Tibial artery (tissue), 4 donors: ENCODE measurements at regions not wholly inside any gene's neighbourhood (a gene's known extent, or its start where the extent isn't known, plus 50 kb on each side); places are given as distances from the start of the nearest gene placed in this dataset.
"Not testable (repeated sequence)": the region's sequence is repeated elsewhere in the genome, so short reads cannot be mapped to it uniquely, and the experiment has no call there.

Source experiments
- DNase-seq, 2 donors: peaks; one replicate each; pipeline ENCODE4 v3.0.0-alpha.2; 2019
- H3K27ac ChIP-seq, 2 donors: fragments of 200-600 bp; sonication (generic) in 1 of 2; 1 replicate in 1 of 2; 2 replicates in 1 of 2; pipeline ENCODE4 v1.5.1; 2018 to 2019; ENCODE audit warnings: mild to moderate bottlenecking in 1 of 2
- H3K27me3 ChIP-seq, 2 donors: fragments of 200-600 bp; sonication (generic) in 1 of 2; one replicate each; pipeline versions ENCODE4 v1.5.1 to v1.6.0; 2016 to 2019
- H3K36me3 ChIP-seq, 3 donors: fragments of 200-600 bp; sonication (generic) in 2 of 3; one replicate each; pipeline ENCODE4 v1.5.1; 2016 to 2019; ENCODE audit warnings: mild to moderate bottlenecking in 2 of 3
- H3K4me1 ChIP-seq, 4 donors: fragments of 200-600 bp; sonication (generic) in 2 of 4; 1 replicate in 3 of 4; 2 replicates in 1 of 4; pipeline ENCODE4 v1.5.1; 2016 to 2019
- H3K4me3 ChIP-seq, 2 donors: fragments of 200-600 bp; sonication (generic) in 1 of 2; 1 replicate in 1 of 2; 2 replicates in 1 of 2; pipeline ENCODE4 v1.5.1; 2018 to 2019; ENCODE audit warnings: mild to moderate bottlenecking in 2 of 2
- H3K9me3 ChIP-seq, 3 donors: fragments of 200-600 bp; sonication (generic) in 1 of 3; one replicate each; pipeline ENCODE4 v1.5.1; 2016 to 2019
- CTCF ChIP-seq, 2 experiments: fragments of 200-600 bp in 1 of 2; fragments of 450-650 bp in 1 of 2; IDR thresholded peaks; one replicate each; pipeline ENCODE4 v1.5.1; 2017 to 2019; ENCODE audit warnings: antibody characterized with exemption in 2 of 2, mild to moderate bottlenecking in 1 of 2, moderate library complexity in 1 of 2
- intact Hi-C: fragments of 100-400 bp; cut with DNase I; formaldehyde crosslinking; loops from one replicate; pipeline ENCODE4 v1.15.0; 2023; ENCODE audit warnings: low total_unique reads

GRCh38 chr19:27419217-27419616 lies 1793.7 kb downstream of the UQCRFS1 start:
- H3K4me1 ChIP-seq, DNase-seq, H3K36me3 ChIP-seq, H3K4me3 ChIP-seq, H3K27me3 ChIP-seq, H3K27ac ChIP-seq, intact Hi-C loops: not testable (repeated sequence)
- peaks cover 0 to 20% (median 5%) of the 10 kb centered on the region in 3 donors for H3K9me3 ChIP-seq

- intact Hi-C loops: no loop called here
- no peak for DNase-seq
- H3K4me1 ChIP-seq: no peaks in the 10 kb centered on the region
- no peaks in the 10 kb centered on the region for H3K27me3 ChIP-seq
- H3K9me3 ChIP-seq: peaks cover 0 to 17% (median 15%) of the 10 kb centered on the region in 3 donors
- no peak overlapping the region for H3K4me3 ChIP-seq
- TF ChIP-seq CTCF (IDR thresholded peaks at IDR 0.05): no peak
- H3K36me3 ChIP-seq: no peaks in the 10 kb centered on the region
- no peak overlapping the region for H3K27ac ChIP-seq
Observed at GRCh38 chr19:27393591-27393990, 1819.4 kb downstream of the UQCRFS1 start.

GRCh38 chr19:27392027-27392632 lies 1820.8 kb downstream of the UQCRFS1 start:
- DNase-seq: peak in 1 of 2 donors; percentile 48
- H3K9me3 ChIP-seq: peaks cover 0 to 19% (median 18%) of the 10 kb centered on the region in 3 donors

GRCh38 chr19:27379306-27379705 lies 1833.6 kb downstream of the UQCRFS1 start:
- not testable (repeated sequence) for DNase-seq, H3K27ac ChIP-seq
- peaks cover 3 to 18% (median 4%) of the 10 kb centered on the region in 3 donors for H3K9me3 ChIP-seq

More at GRCh38 chr19:27392027-27392632, 1820.8 kb downstream of the UQCRFS1 start:
- H3K36me3 ChIP-seq: no peaks in the 10 kb centered on the region
- intact Hi-C loops: no loop called here
- no peak overlapping the region for H3K4me3 ChIP-seq
- H3K27ac ChIP-seq: no peak overlapping the region
- no peaks in the 10 kb centered on the region for H3K27me3 ChIP-seq
- no peaks in the 10 kb centered on the region for H3K4me1 ChIP-seq
- no peak for TF ChIP-seq CTCF (IDR thresholded peaks at IDR 0.05)

GRCh38 chr19:27369603-27370002 lies 1843.3 kb downstream of the UQCRFS1 start:
- DNase-seq, H3K36me3 ChIP-seq, H3K27ac ChIP-seq, H3K4me3 ChIP-seq, intact Hi-C loops, H3K4me1 ChIP-seq, H3K27me3 ChIP-seq: not testable (repeated sequence)
- H3K9me3 ChIP-seq: peaks cover 0 to 23% (median 17%) of the 10 kb centered on the region in 3 donors

More at GRCh38 chr19:27379306-27379705, 1833.6 kb downstream of the UQCRFS1 start:
- H3K4me1 ChIP-seq, intact Hi-C loops, H3K4me3 ChIP-seq, H3K36me3 ChIP-seq, H3K27me3 ChIP-seq: not testable (repeated sequence)

- H3K27ac ChIP-seq, DNase-seq, intact Hi-C loops, H3K27me3 ChIP-seq, H3K4me3 ChIP-seq, H3K36me3 ChIP-seq, H3K4me1 ChIP-seq: not testable (repeated sequence)
- H3K9me3 ChIP-seq: peaks cover 6 to 58% (median 27%) of the 10 kb centered on the region in 3 donors
Observed at GRCh38 chr19:27362438-27362837, 1850.5 kb downstream of the UQCRFS1 start.

- not testable (repeated sequence) for DNase-seq
Observed at GRCh38 chr19:27355581-27355980, 1857.4 kb downstream of the UQCRFS1 start.

More at GRCh38 chr19:27355581-27355980, 1857.4 kb downstream of the UQCRFS1 start:
- H3K9me3 ChIP-seq: peaks cover 10 to 84% (median 33%) of the 10 kb centered on the region in 3 donors
- intact Hi-C loops, H3K4me1 ChIP-seq, H3K36me3 ChIP-seq, H3K27me3 ChIP-seq, H3K27ac ChIP-seq, H3K4me3 ChIP-seq: not testable (repeated sequence)
